HepG2 (cell line): ENCODE measurements at regions not wholly inside any gene's neighbourhood (a gene's known extent, or its start where the extent isn't known, plus 50 kb on each side); places are given as distances from the start of the nearest gene placed in this dataset.

Experiments used
- CTCF ChIP-seq: sonication (generic); formaldehyde crosslinking; IDR thresholded peaks from 2 replicates; pipeline ENCODE4 v1.5.0; 2020; ENCODE audit warnings: mild to moderate bottlenecking, missing genetic modification reagents, moderate library complexity
- FOXA3 ChIP-seq: IDR thresholded peaks from 2 replicates; pipeline ENCODE4 v1.6.1; 2016; ENCODE audit warnings: missing genetic modification reagents, missing compliant biosample characterization
- HNRNPLL ChIP-seq: fragments of 200-400 bp; formaldehyde crosslinking; IDR thresholded peaks from 2 replicates; pipeline ENCODE4 v1.6.1; 2017; ENCODE audit warnings: mild to moderate bottlenecking, low read depth, low read length; ENCODE audit not compliant: poor library complexity, severe bottlenecking
- MAFK ChIP-seq, 2 experiments: IDR thresholded peaks in 1 of 2; conservative IDR thresholded peaks in 1 of 2; 2 replicates each; pipeline ENCODE4 v1.6.1; 2011; ENCODE audit warnings: improper control_type of control experiment in 2 of 2, low read length in 2 of 2
- NFIC ChIP-seq: IDR thresholded peaks from 2 replicates; pipeline ENCODE4 v1.6.1; 2012; ENCODE audit warnings: mild to moderate bottlenecking, low read length, inconsistent platforms
- POLR2A ChIP-seq, 2 experiments: IDR thresholded peaks; 2 replicates each; pipeline ENCODE4 v1.6.1; 2011; ENCODE audit warnings: low read depth in 2 of 2, low read length in 2 of 2, mild to moderate bottlenecking in 1 of 2, moderate library complexity in 1 of 2; ENCODE audit not compliant: insufficient read depth in 1 of 2
- POLR2AphosphoS2 ChIP-seq: IDR thresholded peaks from 2 replicates; pipeline ENCODE4 v1.6.1; 2011; ENCODE audit warnings: low read depth, low read length, improper control_type of control experiment
- REST ChIP-seq, 2 experiments: IDR thresholded peaks; 2 replicates each; pipeline ENCODE4 v1.6.1; 2011 to 2012; ENCODE audit warnings: low read length in 2 of 2, borderline replicate concordance in 1 of 2, low read depth in 1 of 2, mild to moderate bottlenecking in 1 of 2, moderate library complexity in 1 of 2
- ZNF567 ChIP-seq: sonication (generic); formaldehyde crosslinking; IDR thresholded peaks from 2 replicates; pipeline ENCODE4 v1.8.1; 2023; ENCODE audit warnings: mild to moderate bottlenecking, missing genetic modification reagents, borderline replicate concordance

DNA sequence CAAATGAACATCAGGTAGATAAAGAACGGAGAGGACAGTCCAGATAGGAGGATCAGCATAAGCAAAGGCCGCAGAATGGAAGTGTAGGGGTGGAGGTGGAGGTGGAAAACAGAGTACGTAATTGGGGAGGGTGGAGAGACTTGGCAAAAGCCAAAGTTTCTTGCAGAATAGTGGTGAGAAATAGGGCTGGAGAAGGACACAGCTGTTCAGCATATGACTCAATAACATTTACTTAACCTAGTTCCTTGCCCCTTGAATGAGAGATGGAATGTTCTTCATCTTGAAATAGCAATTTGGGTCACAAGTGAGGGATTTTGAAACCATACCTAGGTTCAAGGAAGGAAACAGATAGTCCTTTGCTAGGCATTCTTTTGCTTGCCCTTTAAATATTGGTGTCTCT is 235.9 kb upstream of the ARHGAP20 start:
- TF ChIP-seq FOXA3 (CRISPR knock-in tag): no peak
- no peak for TF ChIP-seq REST (IDR thresholded peaks at IDR 0.05; ENCODE audit: borderline replicate concordance in 1 of 2, low read depth in 1 of 2, low read length in 2 of 2)
- TF ChIP-seq HNRNPLL: no peak
- no peak for TF ChIP-seq CTCF
- TF ChIP-seq POLR2AphosphoS2: no peak
- TF ChIP-seq ZNF567 (CRISPR knock-in tag): no peak
- no peak for TF ChIP-seq NFIC
- no peak for TF ChIP-seq MAFK (conservative IDR thresholded peaks at IDR 0.05 in 1 of 2, IDR thresholded peaks at IDR 0.05 in 1 of 2; ENCODE audit: low read length in 2 of 2)
- TF ChIP-seq POLR2A (IDR thresholded peaks at IDR 0.05; ENCODE audit: insufficient read depth in 1 of 2, low read depth in 2 of 2, low read length in 2 of 2): no peak
